Activated CD4-positive, alpha-beta T cell treated with anti-CD3 and anti-CD28 coated beads, Interleukin-2, amount 50 U/mL, for 48 hours (primary cell): ENCODE measurements at regions not wholly inside any gene's neighbourhood (a gene's known extent, or its start where the extent isn't known, plus 50 kb on each side); places are given as distances from the start of the nearest gene placed in this dataset.
"Not testable (repeated sequence)": the region's sequence is repeated elsewhere in the genome, so short reads cannot be mapped to it uniquely, and the experiment has no call there.

Source experiments
- DNase-seq, 2 experiments: peaks; one replicate each; pipeline ENCODE4 v3.0.0-alpha.2; 2020

GRCh38 chrX:34230156-34230555, 98.0 kb upstream of the FAM47A start:
- DNase-seq, result not testable (repeated sequence)

GRCh38 chrX:34227804-34228203, 95.7 kb upstream of the FAM47A start:
- no peak for DNase-seq

GRCh38 chrX:34223574-34223973, 91.5 kb upstream of the FAM47A start:
- DNase-seq, result no peak

- DNase-seq, result no peak
These were observed 85.9 kb upstream of the FAM47A start for GRCh38 chrX:34218063-34218462.

GRCh38 chrX:34197946-34198345, 65.8 kb upstream of the FAM47A start:
- DNase-seq, result no peak
